ENCODE measurements at regions not wholly inside any gene's neighbourhood (a gene's known extent, or its start where the extent isn't known, plus 50 kb on each side); places are given as distances from the start of the nearest gene placed in this dataset.

DNA sequence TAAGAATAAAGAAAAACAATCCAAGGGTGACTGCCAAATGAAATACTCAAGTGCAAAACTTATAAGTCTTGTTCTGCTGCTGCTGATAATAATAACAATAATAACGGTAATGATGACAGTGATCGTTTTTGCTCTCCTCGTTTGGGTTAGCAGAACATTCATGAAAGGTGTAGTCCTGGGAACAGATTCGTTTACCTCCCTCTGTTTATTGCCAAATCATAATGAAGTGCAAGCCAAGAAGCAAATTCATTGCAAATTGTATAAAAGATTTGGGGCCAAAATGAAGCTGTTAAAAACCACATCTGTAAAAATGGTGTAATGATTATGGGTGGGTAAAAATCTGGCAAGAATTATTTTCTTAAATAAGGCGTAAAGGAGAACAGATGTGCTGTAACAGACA is 587.2 kb upstream of the MKI67 start:
- H3K27ac Mint-ChIP-seq: no peak overlapping the region
- ATAC-seq (no peak), DNase-seq (ENCODE audit: low spot score in 2 of 2) (no peak)
- H3K36me3 Mint-ChIP-seq: no peaks in the 10 kb centered on the region
- no peaks in the 10 kb centered on the region for H3K9me3 Mint-ChIP-seq

DNA sequence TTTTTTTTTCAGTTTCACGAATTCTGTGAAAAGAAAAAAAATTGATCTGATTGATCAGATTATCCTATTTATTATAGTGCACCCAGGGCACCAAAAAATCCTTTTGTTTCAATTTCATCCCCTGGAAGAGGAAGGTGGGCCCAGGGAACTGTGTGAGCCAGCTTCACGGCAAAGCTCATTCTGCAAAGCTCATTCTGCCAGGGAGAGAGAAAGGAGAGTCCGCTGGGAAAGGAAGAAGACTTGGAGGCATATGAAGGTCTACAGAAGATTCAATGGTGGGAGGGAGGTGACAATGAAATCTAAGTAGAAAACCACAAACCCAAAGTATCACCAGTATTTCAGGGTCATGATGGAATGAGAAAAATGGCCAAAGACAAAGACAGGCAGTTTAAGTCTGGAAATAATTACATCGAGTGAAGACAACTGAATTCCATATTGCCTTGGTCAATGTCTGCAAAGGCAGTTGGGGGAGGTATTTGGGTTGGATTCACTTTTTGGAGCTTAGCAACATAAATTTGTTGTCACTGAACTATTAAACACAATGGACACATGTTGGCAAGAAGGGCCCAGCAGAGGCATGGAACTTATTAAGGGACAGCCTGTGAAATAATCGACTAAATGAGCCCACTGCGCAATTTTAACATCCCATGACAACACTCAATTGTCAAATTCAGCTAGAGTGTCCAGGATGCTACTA is 587.8 kb upstream of the MKI67 start:
- Mint-ChIP-seq H3K27ac (no peak overlapping the region), H3K36me3 (no peaks in the 10 kb centered on the region), H3K9me3 (no peaks in the 10 kb centered on the region)
- ATAC-seq (no peak), DNase-seq (ENCODE audit: low spot score in 2 of 2) (no peak)

DNA sequence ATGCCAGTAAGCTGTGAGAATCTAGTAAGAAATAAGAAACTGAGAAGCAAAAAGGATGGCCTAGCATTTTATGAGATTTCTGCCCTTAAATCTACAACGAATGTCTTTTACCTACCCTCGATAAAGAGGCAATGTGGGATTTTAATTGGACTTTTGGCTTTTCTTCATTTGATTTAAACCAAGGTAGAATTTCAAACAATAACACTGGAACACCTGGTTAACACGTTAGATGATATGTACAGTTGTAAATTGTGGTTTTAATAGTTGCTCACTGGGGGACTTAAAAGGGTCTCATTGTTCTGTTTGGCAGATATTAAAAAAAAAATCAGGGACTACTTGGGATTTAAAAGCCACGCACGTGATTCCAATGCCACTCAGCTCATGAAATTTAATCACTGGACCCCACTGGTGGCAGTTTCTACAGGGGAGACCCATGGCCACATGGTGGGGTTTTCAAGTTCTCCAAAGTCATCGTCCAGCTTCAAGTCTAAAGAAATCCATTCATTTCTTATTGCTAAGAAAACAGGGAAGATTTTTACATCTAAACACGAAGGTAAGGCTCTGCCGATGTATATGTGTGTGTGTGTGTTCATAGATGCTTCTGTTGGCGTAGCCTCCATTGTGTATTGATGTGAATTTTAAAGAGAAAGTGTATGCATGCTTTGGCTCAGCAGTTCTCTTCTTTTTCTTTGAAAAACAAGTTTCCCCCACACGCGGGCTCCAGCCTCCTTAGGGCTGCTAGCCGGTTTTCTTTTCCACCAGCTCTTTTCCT is 588.6 kb upstream of the MKI67 start:
- no peak for DNase-seq (ENCODE audit: low spot score in 2 of 2)
- ATAC-seq: no peak
- no peak overlapping the region for H3K27ac Mint-ChIP-seq
- H3K36me3 Mint-ChIP-seq: no peaks in the 10 kb centered on the region
- no peaks in the 10 kb centered on the region for H3K9me3 Mint-ChIP-seq

DNA sequence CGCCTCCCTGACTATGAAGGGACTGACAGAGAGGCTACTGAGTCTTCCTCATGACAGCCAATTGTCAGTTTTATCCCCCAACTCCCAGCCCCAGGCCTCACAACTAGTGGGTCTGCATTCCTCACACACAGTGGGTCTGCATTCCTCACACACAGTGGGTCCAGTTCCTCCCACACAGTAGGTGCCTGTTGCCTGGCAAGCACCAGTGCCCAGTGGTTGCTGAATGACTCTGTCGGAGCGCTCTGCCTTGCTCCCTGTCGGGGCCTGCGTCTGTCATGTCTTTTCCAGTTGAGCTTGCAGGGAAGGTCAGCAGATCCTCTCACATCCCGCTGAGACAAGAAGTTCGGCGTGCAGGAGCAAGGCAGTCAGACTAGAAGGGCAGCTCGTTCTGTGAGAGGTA is 590.0 kb upstream of the MKI67 start:
- Mint-ChIP-seq H3K9me3 (peaks cover 0 to 4% of the 10 kb centered on the region in 2 donors), H3K27ac (no peak overlapping the region), H3K36me3 (no peaks in the 10 kb centered on the region)
- ATAC-seq (no peak), DNase-seq (ENCODE audit: low spot score in 2 of 2) (no peak)

DNA sequence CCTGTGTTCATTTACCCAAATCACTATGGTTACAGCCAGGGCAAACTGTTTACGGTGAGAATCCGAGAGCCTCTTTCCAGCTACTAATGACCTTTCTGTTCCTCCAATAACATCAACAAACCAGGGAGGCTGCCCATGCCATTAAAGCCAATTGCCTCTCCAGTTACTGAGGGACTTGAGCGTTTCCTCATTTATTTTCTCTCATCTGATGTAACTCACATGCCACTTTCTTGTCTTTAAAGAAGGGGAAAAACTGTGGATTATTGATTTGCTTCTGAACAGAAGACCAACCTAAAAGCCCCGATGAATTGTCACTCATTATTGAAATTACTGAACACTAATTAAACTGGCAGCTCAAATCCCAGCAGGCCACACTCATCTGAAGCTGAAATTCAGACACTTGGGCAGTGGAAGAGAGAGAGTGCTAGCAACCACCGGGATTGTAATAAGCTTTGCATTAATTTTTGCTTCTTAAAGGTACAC is 595.8 kb upstream of the MKI67 start:
- no peak for ATAC-seq

DNA sequence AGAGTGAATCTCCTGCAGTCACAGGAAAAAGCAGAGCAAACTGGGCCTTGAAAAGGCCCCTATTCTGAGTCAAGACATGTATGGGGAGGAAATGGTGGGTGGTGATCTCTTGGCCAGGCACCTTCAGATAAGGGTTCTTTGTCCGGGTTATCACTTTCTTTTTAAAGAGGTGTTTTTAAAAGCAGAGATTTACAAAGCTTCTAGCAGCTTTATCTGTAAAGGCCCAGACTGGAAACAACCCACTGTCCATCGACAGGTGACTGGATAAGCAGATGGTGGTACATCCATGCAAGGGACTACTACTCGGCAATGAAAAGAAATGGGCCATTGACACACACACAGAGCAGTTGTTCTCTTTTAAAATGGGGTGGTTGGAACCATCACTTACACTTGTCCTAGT is 596.7 kb upstream of the MKI67 start:
- peaks cover 0 to 4% of the 10 kb centered on the region in 2 donors for H3K9me3 Mint-ChIP-seq
- H3K27ac Mint-ChIP-seq: no peak overlapping the region
- ATAC-seq: no peak
- no peak for DNase-seq (ENCODE audit: low spot score in 2 of 2)
- no peaks in the 10 kb centered on the region for H3K36me3 Mint-ChIP-seq

More for the DNA sequence above, 595.8 kb upstream of the MKI67 start:
- Mint-ChIP-seq H3K27ac (no peak overlapping the region), H3K9me3 (peaks cover 0 to 4% of the 10 kb centered on the region in 2 donors), H3K36me3 (no peaks in the 10 kb centered on the region)
- DNase-seq (ENCODE audit: low spot score in 2 of 2): no peak

DNA sequence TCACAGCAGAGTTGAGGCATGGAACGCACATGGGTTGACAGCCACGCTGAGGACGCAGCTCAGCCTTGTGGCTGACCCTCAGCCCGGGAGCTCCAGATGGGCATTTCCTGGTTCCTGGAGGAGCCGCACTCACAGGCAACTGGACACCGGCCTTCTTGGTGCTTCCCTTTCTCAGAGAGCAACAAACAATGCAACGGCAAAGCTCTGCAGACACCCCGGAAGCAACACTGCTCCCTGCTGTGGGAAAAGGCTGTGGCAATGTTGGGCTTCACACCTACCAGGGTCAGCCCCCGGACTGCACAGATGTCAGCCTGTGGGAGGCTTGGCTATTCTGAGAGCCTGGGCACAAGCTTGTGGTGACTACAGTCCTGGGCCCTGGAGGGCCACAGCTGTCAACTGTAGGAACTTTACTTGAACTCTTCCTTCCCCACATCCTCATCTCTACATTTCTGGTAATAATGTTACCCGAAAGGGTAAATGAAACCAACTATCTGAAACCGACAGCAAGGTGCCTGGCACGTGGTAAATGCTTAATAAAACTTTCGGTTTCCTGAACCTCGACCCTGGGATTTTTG is 597.5 kb upstream of the MKI67 start:
- DNase-seq (ENCODE audit: low spot score in 2 of 2) (no peak), ATAC-seq (no peak)
- H3K36me3 Mint-ChIP-seq: no peaks in the 10 kb centered on the region
- H3K9me3 Mint-ChIP-seq: peaks cover 0 to 4% of the 10 kb centered on the region in 2 donors
- no peak overlapping the region for H3K27ac Mint-ChIP-seq

DNA sequence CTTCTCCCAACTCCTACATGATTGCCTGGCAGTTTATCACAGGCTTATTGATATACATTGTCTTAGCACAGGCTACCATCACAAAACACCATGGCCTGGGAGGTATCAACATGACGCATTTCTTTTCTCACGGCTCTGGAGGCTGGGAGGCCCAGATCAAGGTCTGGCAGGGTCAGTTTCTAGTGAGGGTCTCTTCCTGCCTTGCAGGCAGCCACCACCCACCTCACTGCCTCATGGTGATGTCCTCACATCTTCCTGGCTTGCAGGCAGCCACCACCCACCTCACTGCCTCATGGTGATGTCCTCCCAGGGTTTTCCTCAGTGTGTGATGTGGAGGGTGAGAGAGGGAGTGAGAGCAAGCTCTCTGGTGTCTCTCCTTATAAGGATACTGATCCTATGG is 599.3 kb upstream of the MKI67 start:
- no peak for DNase-seq (ENCODE audit: low spot score in 2 of 2)
- Mint-ChIP-seq H3K27ac (no peak overlapping the region), H3K36me3 (no peaks in the 10 kb centered on the region), H3K9me3 (peaks cover 0 to 2% of the 10 kb centered on the region in 2 donors)
- ATAC-seq: no peak

DNA sequence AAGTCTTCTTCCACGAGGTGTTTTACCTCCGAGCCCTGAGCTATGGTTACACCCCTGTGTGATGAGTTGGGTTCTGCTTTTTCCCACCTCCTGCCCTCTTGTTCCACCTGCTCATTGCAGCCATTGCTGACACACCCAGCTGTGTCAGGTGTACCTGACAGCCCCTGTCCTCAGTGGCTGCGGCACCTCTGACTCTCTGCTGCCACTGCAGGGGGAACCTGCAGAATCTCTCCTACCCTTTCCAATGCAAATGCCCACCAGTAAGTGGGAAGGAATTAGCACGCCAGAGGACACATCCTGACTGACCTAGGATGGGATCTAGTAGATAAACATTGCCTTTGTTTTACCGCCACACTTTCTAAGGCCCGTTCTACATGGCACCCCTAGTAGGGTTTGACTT is 600.9 kb upstream of the MKI67 start:
- no peak overlapping the region for H3K27ac Mint-ChIP-seq
- no peak for ATAC-seq
- no peaks in the 10 kb centered on the region for H3K9me3 Mint-ChIP-seq
- DNase-seq (ENCODE audit: low spot score in 2 of 2): no peak
- no peaks in the 10 kb centered on the region for H3K36me3 Mint-ChIP-seq

DNA sequence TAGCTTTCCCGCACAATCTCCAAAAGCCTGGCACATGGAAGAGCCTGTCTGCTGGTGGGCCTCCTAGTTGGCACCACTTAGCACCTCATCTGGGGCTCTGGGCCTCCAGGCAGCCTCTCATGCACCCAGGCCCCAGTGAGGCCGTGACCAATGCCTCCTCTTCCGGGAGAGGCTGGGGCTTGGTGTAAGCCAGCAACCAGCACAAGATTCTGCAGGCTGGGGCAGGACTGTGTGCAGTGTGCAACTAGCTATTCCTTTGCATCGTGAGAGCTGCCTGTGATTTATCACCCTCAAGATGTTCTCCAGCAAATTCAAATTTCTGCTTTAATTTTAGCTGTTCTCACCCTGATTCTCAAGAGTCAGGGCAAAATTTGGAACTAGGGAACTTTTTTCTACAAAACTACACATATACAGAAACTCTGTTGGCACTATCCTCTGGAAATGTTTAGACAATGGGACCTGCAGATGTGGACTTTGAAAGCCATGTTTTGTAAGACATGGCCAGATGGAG is 603.7 kb upstream of the MKI67 start:
- Mint-ChIP-seq H3K36me3 (no peaks in the 10 kb centered on the region), H3K9me3 (no peaks in the 10 kb centered on the region), H3K27ac (no peak overlapping the region)
- DNase-seq (ENCODE audit: low spot score in 2 of 2): no peak
- ATAC-seq: no peak

DNA sequence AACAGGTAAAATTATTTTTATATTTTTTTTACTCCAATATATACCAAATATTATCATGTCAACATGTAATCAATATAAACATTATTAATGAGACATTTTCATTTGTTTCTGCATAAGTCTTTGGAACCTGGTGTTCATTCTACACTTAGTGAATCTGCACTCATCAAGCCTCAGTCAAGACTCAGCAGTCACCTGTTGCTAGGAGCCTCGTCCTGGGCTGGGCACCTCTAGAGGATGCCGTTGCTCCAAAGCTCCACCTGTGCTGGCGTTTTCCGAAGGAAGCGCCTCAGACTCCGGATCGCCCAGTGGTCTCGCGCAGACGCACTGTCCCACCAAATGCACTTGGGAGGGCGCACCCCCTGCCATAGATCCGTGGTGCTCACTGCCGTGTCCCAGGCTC is 604.7 kb upstream of the MKI67 start:
- H3K9me3 Mint-ChIP-seq: no peaks in the 10 kb centered on the region
- DNase-seq (ENCODE audit: low spot score in 2 of 2) (no peak), ATAC-seq (no peak)
- no peak overlapping the region for H3K27ac Mint-ChIP-seq
- no peaks in the 10 kb centered on the region for H3K36me3 Mint-ChIP-seq

DNA sequence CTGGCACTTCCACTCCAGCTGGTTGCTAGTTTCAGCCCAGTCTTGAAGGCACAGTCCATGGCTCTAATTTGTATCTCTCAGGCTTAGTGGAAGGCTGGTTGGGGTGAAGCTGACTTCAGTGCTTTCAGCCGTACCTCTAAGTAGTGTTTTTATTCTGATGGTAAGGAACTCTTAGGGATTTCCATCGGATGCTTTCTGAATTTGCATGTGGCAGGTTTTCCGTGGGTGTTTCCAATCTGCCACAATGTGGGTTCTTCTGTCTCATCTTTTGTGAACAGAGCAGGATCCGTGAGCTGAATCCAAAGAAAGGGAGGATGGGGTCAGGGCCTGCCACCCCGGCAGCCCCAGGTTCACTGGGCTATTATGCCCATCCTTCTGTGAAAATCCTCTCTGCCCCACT is 607.9 kb upstream of the MKI67 start:
- ATAC-seq (no peak), DNase-seq (ENCODE audit: low spot score in 2 of 2) (no peak)
- Mint-ChIP-seq H3K36me3 (no peaks in the 10 kb centered on the region), H3K9me3 (no peaks in the 10 kb centered on the region), H3K27ac (no peak overlapping the region)

DNA sequence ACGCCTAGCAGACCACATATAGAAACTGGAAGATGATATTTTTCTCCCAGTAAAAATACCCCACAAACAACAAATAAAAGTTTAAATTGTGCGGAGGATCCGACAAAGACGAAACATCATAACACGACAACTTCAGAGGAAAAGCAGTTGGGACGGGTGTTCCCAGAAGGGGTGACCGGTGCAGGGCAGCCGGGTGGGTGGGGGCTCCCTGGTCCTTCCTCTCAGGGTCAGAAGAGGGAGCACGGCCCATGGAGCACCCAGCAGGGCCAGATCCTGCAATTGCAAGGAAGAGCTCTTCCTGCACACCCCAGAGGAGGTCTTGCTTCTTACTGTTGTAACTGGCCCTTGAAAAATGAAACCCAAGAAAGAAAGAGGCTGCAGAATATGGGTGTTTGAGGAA is 608.5 kb upstream of the MKI67 start:
- H3K27ac Mint-ChIP-seq: no peak overlapping the region
- no peaks in the 10 kb centered on the region for H3K9me3 Mint-ChIP-seq
- DNase-seq (ENCODE audit: low spot score in 2 of 2) (no peak), ATAC-seq (no peak)
- no peaks in the 10 kb centered on the region for H3K36me3 Mint-ChIP-seq

DNA sequence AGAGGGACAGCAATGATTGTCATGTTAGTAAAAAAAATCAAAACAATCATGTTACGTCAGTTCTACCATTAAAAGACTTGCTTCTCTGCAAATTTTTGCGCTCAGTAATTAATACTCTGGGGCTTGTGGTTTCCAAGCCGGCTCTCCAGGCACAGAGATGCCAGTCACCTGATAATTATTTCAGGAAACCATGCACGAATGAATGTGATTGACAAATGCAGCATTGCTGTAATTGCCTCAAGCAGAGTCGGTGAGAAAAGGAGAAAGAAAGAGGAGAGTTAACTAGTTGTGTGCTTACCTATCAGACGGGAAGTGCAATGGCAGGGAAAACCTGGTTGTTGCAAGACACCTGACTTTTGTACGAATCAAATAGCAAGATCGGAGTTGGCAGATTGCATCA is 609.8 kb upstream of the MKI67 start:
- no peak for DNase-seq (ENCODE audit: low spot score in 2 of 2)
- Mint-ChIP-seq H3K27ac (no peak overlapping the region), H3K9me3 (no peaks in the 10 kb centered on the region), H3K36me3 (no peaks in the 10 kb centered on the region)
- no peak for ATAC-seq

DNA sequence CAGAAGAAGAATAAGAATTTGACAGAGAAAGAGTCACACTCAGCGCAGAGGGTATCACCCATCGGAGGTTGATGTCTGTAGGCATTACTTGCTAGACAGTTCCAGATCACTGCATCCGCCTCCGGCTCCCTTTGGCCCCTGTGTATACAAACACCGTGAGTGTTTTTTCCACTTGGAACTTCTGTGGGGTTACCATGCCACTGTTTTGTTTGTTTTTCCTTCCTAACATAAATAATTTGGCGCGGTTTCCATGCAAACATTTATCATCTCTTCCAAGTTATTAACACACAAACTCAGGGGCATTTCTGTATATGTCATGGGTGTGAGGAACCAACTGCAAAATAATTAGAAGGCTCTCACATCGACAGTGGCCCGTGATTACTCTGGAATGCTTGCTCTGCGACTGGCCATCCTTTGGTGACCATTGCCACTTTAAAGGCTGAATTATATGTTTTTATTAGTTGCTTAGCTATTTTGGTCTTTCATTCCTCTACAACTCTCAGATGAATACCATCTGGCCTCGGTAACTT is 612.2 kb upstream of the MKI67 start:
- Mint-ChIP-seq H3K27ac (no peak overlapping the region), H3K36me3 (no peaks in the 10 kb centered on the region), H3K9me3 (no peaks in the 10 kb centered on the region)
- ATAC-seq (no peak), DNase-seq (ENCODE audit: low spot score in 2 of 2) (no peak)

DNA sequence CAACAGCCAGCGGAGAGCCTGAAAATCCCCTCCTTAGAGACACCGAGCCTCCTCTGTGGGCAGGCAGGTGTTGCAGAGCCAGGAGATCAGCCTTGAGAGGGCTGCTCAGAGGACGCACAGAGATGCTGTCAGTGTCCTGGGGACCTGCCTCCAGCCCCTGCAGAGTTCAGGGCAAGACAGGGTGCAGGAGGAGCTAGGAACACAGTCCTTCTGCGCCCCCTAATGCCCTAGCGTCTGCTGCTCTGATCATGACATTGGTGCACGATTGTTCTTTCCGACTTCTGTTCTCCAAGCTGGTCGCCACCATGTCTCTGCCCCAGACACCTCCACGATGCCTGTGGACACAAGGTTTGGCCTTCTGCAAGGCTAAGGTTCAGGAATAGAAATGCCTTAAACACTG is 613.7 kb upstream of the MKI67 start:
- DNase-seq (ENCODE audit: low spot score in 2 of 2): no peak
- ATAC-seq: no peak
- Mint-ChIP-seq H3K9me3 (no peaks in the 10 kb centered on the region), H3K27ac (no peak overlapping the region), H3K36me3 (no peaks in the 10 kb centered on the region)

DNA sequence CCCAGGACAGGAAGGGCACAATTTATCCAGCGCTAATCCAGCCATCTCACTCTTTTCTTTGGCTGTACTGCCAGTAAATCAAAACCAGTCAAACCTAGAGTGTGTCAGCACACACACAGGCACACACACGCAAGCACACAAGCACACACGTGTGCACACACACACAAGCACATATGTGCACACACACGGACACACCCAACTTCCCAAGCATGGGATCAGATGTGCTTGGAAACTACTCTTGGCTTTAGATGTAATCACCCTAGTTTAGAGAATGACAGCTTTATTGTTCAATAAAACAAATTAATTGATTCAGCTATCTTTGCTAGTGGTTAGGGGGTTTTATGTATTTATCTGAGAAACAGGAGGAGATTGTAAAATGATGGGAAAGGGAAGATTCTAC is 615.0 kb upstream of the MKI67 start:
- no peaks in the 10 kb centered on the region for H3K36me3 Mint-ChIP-seq
- no peak for DNase-seq (ENCODE audit: low spot score in 2 of 2)
- ATAC-seq: no peak
- H3K27ac Mint-ChIP-seq: no peak overlapping the region
- no peaks in the 10 kb centered on the region for H3K9me3 Mint-ChIP-seq

Data from activated naive CD4-positive, alpha-beta T cell treated with anti-CD3 and anti-CD28 coated beads, Interleukin-2, amount 50 U/mL, for 72 hours (primary cell).